Activated CD8-positive, alpha-beta T cell treated with anti-CD3 and anti-CD28 coated beads for 36 hours (primary cell): ENCODE measurements at regions not wholly inside any gene's neighbourhood (a gene's known extent, or its start where the extent isn't known, plus 50 kb on each side); places are given as distances from the start of the nearest gene placed in this dataset.

ENCODE experiments used
- ATAC-seq: fragments of 200-7000 bp; cut with Tn5 transposase; one replicate; pipeline ENCODE4 v1.10.0; 2021; ENCODE audit warnings: mild to moderate bottlenecking, moderate library complexity
- CTCF ChIA-PET: fragments of 350-600 bp; sonication (Branson Sonifier 250); formaldehyde crosslinking; loops from one replicate; lab custom pipeline; 2021; ENCODE audit warnings: antibody characterized with exemption; lab: Charles Lee
- POLR2A ChIA-PET: fragments of 350-600 bp; sonication (Branson Sonifier 250); formaldehyde crosslinking; loops from one replicate; lab custom pipeline; 2021; ENCODE audit warnings: antibody characterized with exemption; lab: Charles Lee
- DNase-seq: peaks from one replicate; pipeline ENCODE4 v3.0.0-alpha.2; 2020
- H3K27ac Mint-ChIP-seq: one replicate; pipeline ENCODE4 v1.8.0; 2021; ENCODE audit warnings: mild to moderate bottlenecking, mixed read lengths
- H3K27me3 Mint-ChIP-seq: one replicate; pipeline ENCODE4 v1.8.0; 2021; ENCODE audit warnings: mixed read lengths
- H3K36me3 Mint-ChIP-seq: one replicate; pipeline ENCODE4 v1.8.0; 2021; ENCODE audit warnings: low read depth, mixed read lengths
- H3K4me1 Mint-ChIP-seq: one replicate; pipeline ENCODE4 v1.8.0; 2021; ENCODE audit warnings: low read depth, mixed read lengths
- H3K4me3 Mint-ChIP-seq: one replicate; pipeline ENCODE4 v1.8.0; 2021; ENCODE audit warnings: mild to moderate bottlenecking, moderate library complexity, mixed read lengths
- H3K9me3 Mint-ChIP-seq: one replicate; pipeline ENCODE4 v1.8.0; 2021; ENCODE audit warnings: mixed read lengths
- CTCF ChIP-seq: fragments of 200-600 bp; IDR thresholded peaks from one replicate; pipeline ENCODE4 v1.8.0; 2022; ENCODE audit warnings: antibody characterized with exemption, mild to moderate bottlenecking
- intact Hi-C: fragments of 100-400 bp; cut with micrococcal nuclease; formaldehyde crosslinking; loops from one replicate; pipeline ENCODE4 v1.10.0; 2022

- peaks cover 5% of the 10 kb centered on the region for H3K9me3 Mint-ChIP-seq
- peaks cover 2% of the 10 kb centered on the region for H3K4me1 Mint-ChIP-seq
- no peak for ATAC-seq
- no peaks in the 10 kb centered on the region for H3K36me3 Mint-ChIP-seq
- no peak for TF ChIP-seq CTCF
- intact Hi-C loops = no loop called here
- no peak overlapping the region for H3K4me3 Mint-ChIP-seq
- ChIA-PET POLR2A (no interaction called here), CTCF (no interaction called here)
- no peak for DNase-seq
- no peaks in the 10 kb centered on the region for H3K27me3 Mint-ChIP-seq
- no peak overlapping the region for H3K27ac Mint-ChIP-seq
Observed at GRCh38 chr16:72704746-72705372, 343.1 kb downstream of the ZFHX3 start.

GRCh38 chr16:72689851-72690250 lies 358.1 kb downstream of the ZFHX3 start:
- Mint-ChIP-seq H3K9me3 (peaks cover under 1% of the 10 kb centered on the region), H3K4me3 (no peak overlapping the region), H3K36me3 (peaks cover 2% of the 10 kb centered on the region), H3K27ac (no peak overlapping the region), H3K27me3 (no peaks in the 10 kb centered on the region), H3K4me1 (no peaks in the 10 kb centered on the region)
- TF ChIP-seq CTCF = no peak
- ATAC-seq (no peak), DNase-seq (no peak)
- CTCF ChIA-PET = no interaction called here
- POLR2A ChIA-PET = no interaction called here
- intact Hi-C loops = loop anchor here (10.0 kb wide), 1 partner anchor 65 kb away; no protein-coding TSS in a partner anchor

- no peak for TF ChIP-seq CTCF
- Mint-ChIP-seq H3K27ac (no peak overlapping the region), H3K4me3 (no peak overlapping the region), H3K36me3 (no peaks in the 10 kb centered on the region), H3K9me3 (no peaks in the 10 kb centered on the region), H3K4me1 (no peaks in the 10 kb centered on the region), H3K27me3 (no peaks in the 10 kb centered on the region)
- DNase-seq (no peak), ATAC-seq (no peak)
- ChIA-PET CTCF (no interaction called here), POLR2A (no interaction called here)
- intact Hi-C loops = no loop called here
Observed at GRCh38 chr16:72680732-72681131, 367.2 kb downstream of the ZFHX3 start.

- H3K36me3 Mint-ChIP-seq = no peaks in the 10 kb centered on the region
- intact Hi-C loops = no loop called here
- TF ChIP-seq CTCF = no peak
- no peak overlapping the region for H3K4me3 Mint-ChIP-seq
- no peak overlapping the region for H3K27ac Mint-ChIP-seq
- no peaks in the 10 kb centered on the region for H3K4me1 Mint-ChIP-seq
- ChIA-PET CTCF (no interaction called here), POLR2A (no interaction called here)
- DNase-seq (no peak), ATAC-seq (no peak)
- H3K9me3 Mint-ChIP-seq = no peaks in the 10 kb centered on the region
- H3K27me3 Mint-ChIP-seq = no peaks in the 10 kb centered on the region
Observed at GRCh38 chr16:72679856-72680255, 368.1 kb downstream of the ZFHX3 start.

- peaks cover 4% of the 10 kb centered on the region for H3K9me3 Mint-ChIP-seq
- no peak for ATAC-seq
- no peaks in the 10 kb centered on the region for H3K4me1 Mint-ChIP-seq
- no peaks in the 10 kb centered on the region for H3K27me3 Mint-ChIP-seq
- TF ChIP-seq CTCF = no peak
- intact Hi-C loops = no loop called here
- no peaks in the 10 kb centered on the region for H3K36me3 Mint-ChIP-seq
- CTCF ChIA-PET = no interaction called here
- H3K27ac Mint-ChIP-seq = no peak overlapping the region
- POLR2A ChIA-PET = no interaction called here
- DNase-seq = no peak
- no peak overlapping the region for H3K4me3 Mint-ChIP-seq
Observed at GRCh38 chr16:72677662-72678447, 370.1 kb downstream of the ZFHX3 start.
